ENCODE measurements at regions not wholly inside any gene's neighbourhood (a gene's known extent, or its start where the extent isn't known, plus 50 kb on each side); places are given as distances from the start of the nearest gene placed in this dataset.

DNA sequence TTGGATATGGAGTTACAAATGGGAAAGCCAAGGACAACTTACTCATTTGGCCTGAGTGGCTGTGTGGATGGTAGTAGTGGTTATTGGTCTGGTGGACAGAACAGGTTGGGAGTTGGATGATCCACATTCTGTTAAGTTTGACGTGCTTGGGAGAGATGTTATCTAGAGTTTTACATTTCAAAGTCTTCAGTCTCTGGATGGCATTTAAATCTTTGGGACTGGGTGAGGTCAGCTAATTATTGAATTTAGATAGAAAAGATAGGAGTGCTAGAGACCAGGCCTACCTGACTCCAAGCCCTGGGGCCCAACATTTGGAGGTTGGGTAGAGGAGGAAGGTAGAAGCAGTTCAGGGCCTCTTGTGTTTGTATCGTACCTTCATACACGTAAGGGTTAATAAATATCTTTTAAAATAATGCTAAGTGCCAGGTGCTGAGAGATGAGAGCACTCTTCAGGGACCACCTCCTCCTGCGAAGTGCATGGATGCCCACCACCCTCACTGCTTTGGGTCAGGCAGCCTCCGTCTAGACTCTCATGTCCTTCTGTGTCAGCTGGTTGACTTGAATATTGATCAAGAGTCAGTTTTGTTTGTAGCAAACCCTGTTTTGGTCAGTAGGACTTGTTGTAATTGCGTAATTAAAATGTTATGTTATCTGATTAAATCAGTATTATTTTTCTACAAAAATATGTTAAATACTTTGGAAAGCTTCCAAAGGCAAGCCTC is 460.4 kb upstream of the RGS6 start:
- no peak for DNase-seq

DNA sequence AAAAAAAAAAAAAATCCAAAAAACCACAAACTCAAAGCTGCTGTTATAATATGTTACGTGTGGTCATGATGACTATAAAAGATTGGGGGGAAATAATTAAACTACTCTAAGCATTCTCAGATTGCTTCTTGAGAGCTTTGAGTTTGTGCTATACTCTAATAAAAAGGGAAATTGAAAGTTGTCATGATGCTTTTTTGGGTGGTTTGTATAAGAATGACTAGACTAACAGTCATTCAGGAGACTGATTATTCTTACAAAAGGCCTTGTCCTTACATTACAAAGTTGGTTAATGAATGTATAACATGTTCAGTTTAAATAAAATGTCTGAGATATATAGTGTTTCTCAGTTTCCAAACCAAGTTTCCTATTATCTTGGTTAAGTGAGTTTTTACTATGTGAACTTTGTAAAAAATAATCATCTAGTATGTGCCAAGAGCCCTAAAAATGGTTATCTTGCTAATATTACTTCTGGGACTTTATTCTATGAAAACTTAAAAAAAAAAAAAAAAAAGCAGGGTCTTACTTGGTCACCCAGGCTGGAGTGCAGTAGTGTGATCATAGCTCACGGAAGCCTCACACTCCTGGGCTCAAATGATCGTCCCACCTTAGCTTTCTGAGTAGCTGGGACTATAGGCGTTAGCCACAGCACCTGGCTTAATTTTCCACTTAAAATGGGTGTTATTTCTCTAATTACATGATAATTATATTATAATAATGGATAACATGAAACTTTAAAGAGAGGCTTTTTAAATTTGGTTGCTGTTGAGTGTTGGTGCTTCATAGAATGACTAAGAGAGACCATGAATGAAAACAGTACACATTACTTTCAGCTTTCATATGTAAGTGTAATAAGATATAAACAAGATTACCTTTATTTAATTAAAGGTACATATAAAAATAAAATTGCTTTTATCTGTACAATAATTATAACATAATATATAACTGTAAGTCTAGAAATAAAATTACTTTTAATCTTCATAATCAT is 459.6 kb upstream of the RGS6 start:
- DNase-seq: peak; percentile 62

DNA sequence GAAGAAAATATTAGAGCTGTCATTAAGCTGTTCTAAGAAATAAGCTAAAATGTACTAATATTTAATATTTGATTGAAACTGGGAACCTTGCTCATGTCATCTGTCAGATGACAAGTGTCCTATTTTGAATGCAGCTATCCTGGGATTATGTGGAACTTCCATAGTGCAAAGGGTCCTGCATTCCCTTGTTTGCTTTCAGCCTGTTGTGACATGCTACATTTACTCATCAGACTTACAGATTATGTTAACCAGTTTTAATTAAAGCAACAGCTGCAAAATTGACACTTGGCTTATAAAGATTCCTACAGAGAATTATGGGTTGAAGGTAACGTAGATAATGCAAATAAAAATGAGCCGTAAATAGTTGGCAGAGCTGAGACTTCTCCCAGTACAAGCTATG is 458.4 kb upstream of the RGS6 start:
- DNase-seq: no peak

DNA sequence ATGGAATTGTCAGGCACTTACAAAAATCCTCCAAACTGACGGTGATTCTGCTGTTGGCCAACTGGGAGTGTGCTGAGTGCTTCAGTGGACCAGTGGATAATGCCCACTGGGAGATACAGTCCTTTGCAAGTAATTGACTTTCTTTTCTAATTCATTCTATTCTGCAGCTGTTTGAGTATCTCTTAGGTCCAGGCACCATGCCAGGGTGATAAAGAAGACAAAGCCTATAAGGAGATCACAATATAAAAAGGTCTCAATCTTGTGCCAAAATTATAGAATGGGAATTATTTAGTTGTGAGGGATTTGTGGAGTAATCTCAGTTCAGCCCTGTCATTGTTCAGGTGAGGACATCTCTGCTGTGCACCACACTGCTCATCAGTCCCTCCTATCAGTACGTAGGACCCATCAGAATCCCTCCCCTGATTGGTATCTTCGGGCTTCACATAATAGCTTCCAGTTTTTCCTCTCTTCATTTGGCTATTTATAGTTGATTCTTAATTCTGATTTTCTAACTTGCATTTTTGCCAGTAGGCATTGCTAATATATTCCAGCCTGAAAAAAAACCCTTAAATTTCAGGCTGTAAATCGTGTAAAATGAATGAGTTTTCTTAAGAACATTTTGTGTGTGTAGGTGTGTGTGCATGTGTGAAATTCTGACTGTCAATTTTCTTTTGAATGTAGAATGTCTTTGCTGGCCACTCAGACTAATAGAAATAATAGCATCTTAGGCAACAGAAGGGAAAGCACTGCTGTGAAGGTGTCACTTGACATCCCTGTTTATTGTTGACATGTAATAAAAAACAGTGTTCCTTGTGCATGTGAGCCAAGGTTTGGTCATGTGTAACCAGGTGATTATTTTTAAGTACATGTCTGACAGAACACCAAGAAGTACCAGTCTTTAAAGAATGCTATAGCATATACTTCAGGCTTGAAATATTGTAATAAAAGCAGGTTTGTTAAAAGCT is 457.6 kb upstream of the RGS6 start:
- DNase-seq: no peak

DNA sequence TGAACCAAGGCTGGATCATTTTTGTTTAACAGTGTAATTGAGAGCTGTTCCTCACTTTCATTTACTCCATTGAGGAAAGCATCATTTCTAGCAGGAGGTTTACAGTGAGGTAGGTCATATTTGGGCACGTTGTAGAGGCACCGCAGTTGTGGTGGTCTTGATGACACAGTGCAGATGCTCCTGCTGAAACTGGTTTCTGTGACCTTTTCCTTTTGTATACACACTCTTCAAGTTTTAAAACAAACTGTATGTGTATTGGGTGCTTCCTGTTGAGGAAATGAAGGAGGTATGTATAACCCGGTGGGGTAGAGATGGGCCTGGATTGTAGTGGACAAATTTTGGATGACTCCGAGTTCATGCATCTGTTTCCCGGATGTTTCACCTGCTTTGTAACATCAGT is 456.3 kb upstream of the RGS6 start:
- DNase-seq: no peak

DNA sequence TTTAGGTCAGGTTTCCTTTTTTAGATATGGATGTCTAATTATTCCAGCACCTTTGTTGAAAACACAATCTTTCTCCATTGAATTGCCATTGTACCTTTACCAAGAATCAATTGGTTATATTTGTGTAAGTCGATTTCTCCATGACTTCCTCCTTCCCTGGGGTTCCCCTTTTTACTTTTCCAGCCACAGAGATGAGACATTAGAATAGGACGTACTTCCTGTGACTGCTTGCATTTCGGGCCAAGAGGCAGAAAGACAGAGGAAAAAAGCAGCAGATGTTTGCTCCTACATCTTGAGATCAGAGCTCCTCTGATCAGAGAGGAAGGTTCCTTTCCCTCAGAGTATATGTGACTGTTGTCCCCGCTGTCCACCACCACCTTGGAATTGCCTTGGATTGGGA is 453.7 kb upstream of the RGS6 start:
- DNase-seq: peak; percentile 46

DNA sequence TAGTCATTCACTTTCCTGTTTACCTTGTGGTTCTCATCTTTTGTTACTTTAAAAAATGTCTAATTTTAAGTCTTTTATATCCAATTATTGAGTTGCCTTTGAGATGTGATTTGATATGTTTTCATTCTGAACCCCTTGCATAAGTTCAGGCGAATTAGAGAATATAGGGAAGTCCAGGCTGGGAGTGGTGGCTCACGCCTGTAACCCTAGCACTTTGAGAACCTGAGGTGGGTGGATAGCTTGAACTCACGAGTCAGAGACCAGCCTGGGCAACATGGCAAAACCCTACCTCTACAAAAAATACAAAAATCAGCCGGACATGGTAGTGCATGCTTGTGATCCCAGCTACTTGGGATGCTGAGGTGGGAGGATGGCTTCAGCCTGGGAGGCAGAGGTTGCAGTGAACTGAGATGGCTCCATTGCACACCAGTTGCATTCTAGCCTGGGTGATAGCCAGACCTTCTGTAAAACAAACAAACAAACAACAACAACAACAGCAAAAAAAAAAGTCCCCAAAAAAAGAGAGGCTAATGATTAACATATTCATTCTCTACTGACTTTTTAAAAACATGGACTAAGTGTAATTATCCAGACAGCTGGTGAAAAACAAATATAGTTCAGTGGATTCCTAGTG is 451.1 kb upstream of the RGS6 start:
- DNase-seq: no peak

DNA sequence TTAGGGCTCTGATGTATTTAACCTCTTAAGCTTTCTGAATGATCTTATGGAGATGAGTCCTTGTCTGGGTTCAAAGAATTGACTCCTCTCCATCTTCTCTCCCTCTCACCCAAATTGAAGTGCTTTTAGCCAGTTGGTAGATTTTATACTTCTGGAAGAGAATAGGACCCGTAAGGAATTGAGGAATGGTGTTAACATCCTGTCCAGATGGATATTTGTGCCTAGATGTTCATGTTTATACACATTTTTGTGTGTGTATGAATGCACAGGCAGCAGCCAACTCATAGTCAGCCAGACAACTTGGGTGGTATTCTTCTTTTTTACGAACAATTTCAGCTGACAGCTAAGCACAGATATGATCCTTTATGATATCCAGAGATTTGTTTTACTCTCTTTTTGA is 449.6 kb upstream of the RGS6 start:
- DNase-seq: no peak

DNA sequence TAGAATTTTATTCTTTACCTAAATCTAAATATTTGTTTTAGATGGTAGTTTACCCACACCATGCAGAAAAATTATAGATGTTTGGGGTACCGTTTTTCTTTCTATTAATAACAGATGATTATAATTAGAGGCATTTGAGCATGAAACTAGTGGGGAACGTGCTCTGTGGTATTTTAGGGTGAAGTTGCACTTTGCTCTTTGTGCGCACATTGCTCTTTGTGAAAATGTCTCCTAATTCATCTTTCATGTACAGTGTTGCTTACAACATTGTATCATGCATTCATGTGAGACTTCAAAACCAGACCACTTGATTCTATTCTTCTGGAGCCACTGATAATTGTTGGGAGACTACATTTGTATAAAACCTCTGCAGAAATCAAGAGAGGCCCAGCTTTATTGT is 449.1 kb upstream of the RGS6 start:
- DNase-seq: no peak

DNA sequence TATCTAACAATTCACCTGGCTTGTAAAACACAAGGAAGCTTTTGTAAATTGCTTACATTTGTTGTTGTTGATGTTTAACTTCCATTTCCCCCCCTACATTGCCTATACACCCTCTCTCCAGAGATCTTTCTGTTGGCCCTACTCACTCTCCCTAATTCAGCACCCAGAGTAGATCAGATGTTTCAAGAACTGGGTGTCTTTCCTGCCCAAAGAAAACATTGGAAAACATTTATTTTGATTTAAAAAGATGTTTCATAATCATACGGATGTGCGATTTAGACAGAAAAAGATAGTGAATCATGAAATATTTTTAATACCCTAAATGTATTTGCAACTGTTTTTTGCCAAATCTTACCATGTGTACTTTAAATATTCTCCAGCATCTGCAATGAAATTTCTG is 446.4 kb upstream of the RGS6 start:
- DNase-seq: no peak

DNA sequence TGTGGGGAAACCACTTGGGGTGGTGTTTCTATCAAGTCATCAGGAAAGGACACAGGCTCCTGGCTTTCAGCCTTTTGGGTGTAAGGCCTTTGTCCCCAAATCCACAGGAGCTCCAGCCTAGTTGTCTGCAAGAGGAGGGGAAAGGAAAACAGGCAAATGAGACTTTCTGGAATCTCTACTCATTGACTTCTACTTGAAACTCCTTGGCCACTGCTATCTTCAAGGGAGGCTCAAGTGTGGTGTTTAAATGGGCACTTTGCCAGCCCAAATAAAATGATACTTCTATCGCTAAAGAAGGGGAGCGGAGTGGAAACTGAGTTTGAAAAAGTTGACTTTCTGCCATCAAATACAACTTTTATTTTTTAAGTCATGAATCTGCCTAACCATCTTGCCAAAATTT is 445.9 kb upstream of the RGS6 start:
- no peak for DNase-seq

DNA sequence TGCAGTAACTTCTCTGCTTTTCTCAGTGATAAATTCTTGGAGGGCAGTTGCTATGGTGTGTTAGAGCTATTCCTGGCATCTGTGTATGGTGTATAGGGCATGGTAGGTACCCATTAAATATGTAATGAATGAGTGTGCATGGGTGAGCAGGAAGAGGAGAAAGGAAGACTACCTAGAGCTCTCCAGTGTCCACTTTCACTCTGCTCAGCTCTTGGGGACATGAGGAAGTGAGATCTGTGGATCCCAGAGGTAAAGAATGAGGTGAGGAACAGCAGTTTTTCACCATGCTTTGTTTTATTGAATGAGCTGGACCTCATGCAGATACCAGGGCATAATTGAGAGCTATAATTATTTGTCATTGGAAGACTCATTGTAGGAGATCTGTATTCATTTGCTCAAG is 444.8 kb upstream of the RGS6 start:
- no peak for DNase-seq

DNA sequence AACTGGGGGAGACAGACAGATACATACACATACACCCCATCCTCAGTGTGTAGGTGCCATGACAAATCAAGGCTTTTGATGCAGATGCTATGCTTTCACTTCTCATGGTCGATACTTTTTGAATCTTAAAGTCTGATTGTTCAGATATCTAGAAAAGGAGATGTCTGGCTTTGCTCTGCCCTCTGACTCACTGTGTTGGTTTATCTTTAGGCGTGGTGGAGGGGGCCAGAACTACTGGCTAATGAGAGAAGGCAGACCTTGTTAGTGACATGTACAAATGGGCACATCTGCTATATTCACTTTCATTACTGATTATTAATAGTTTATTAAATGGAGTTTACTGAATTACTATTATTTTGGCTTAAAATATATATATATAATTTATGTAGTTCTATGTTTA is 444.3 kb upstream of the RGS6 start:
- no peak for DNase-seq

DNA sequence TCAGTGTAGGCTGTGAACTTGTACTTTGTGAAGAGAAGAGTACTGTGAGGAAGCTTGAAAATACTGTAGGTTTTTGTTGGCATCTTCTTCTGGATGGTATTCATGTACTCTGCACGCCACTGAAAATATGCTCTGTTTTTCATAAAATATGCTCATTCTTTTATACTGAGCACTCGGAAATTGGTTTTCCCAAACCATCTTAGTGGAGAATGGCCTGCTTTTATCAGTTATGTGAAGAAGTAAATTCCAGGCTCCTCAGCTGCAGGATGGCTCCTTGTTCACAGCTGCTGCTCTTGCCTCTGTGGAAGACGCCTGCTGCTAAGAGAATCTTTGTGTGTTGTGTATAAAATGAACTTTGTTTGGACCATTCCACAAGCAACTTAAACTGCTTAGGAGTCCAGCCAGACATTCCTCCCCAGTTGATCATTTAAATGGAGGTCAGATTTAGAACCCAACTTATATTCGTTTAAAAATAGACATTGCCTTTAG is 443.5 kb upstream of the RGS6 start:
- no peak for DNase-seq

DNA sequence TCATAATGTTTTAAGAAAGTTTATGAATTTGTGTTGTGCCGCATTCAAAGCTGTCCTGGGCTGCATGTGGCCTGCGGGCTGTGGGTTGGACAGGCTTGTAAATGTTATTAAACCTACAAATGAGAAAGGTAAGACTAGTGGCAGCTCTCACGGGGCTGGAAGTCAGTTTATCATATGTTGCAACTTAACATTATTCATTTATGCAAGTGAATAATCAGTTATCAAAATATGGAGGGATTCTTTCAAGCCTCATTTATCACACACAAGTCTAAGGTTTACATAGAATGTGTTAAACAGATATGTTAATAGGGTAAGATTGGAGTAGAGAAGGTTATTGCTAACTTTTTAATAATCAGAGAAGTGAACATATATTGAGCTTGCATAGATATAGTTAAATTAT is 442.5 kb upstream of the RGS6 start:
- DNase-seq: no peak

DNA sequence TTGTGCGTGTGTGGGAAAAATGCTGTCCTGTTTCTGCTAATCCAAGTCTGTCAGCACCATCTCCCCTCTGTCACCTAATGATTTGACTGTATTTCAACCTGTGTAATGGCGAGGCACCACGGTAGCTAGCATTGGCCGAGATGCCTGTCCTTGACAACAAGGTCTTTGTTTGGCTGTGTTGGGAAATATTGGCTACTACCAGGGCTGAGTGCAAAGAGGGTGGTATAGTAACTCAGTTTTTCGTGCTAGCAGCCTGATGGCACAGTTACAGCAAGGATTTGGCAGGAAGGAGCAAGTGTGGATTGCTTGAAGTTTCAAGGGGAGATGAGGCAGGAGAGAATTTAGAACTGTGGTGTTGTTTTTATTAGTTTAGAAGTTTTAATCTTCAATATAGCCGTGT is 440.3 kb upstream of the RGS6 start:
- DNase-seq: no peak

DNA sequence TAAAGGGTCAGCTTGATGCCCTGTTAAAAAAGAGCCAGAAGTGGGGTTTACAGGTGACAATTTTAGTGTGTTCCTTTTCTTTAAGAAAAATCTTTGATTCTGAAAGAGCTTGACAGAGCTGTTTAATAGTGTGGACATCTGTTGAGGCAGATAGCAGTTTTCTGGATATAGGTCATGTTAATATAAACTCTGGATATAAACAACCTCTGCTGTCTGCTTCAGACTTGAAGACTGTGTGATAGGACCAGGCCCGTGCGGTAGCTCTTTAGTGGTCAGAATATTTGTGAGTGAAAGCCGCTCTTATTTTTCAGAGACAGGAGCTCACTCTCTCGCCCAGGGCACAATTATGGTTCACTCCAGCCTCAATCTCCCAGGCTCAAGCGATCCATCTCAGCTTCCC is 439.9 kb upstream of the RGS6 start:
- DNase-seq: no peak

DNA sequence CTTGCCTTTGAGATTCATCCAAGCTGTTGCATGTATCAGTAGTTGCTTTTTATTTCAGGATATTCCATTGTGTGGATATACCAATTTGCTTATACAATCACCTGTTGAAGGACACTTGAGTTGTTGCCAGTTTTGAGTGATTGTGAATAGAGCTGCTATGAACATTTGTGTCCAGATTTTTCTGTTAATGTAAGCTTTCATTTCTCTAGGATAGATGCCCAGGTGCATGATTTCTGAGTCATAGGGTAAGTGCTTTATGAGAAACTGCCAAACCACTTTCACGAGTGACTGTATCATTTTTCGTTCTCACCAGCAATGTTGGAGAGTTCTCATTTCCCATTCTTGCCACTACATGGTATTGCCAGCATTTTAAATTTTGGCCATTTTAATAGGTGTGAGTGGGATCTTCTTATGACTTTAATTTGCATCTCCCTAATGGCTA is 434.6 kb upstream of the RGS6 start:
- peak; percentile 79 for DNase-seq

DNA sequence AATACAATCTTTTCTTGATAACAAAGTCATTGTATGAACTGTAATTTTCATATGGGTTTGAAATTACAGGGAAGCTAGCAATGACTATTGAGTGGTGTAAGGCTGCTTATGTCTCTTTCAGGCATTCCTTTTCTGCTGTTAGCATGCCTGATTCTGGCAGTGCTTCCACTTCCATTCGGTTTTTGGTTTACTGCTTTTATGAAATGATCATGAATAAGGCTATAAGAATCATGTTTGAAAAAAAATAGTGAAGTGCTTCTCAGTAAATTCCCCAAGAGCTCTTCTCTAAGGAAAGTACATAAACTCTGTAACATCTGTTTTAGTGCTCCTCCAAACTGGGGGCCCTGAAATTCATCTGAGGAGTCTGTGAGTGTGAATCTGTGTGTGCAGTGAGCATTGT is 434.0 kb upstream of the RGS6 start:
- DNase-seq: no peak

DNA sequence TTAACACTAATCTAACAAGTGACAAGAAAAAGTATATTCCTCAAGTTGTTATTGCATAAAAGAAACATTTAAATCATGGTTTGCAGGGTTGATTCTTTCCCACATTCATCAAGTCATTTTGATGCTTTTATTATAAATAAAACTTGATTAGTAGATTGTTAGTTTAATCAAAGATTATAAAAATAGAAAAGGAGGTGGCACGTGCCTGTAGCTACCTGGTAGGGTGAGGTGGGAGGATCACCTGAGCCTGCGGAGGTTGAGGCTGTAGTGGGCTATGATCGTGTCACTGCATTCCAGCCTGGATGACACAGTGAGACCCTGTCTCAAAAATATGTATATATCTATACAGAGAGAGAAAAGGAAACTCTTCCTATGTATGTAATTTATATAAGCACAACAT is 433.2 kb upstream of the RGS6 start:
- no peak for DNase-seq

DNA sequence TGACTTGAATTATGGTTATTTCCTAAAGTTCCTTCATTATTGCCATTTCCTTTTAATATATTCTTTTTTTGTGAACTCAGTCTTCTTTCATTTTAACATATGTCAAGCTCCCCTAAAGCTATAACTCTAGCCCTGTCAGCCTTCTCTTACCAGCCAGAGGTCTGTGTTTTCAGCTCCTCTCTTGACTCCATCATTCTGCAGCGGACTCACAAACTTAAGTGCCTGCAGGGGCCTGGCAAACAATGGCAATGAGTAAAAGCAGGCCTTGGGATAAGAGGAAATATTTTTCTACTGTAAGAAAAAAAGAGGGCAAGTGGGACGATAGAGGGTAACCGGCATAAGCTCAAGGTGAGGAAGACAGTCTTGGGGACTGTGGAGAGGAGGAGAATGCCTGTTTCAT is 424.5 kb upstream of the RGS6 start:
- DNase-seq: no peak

DNA sequence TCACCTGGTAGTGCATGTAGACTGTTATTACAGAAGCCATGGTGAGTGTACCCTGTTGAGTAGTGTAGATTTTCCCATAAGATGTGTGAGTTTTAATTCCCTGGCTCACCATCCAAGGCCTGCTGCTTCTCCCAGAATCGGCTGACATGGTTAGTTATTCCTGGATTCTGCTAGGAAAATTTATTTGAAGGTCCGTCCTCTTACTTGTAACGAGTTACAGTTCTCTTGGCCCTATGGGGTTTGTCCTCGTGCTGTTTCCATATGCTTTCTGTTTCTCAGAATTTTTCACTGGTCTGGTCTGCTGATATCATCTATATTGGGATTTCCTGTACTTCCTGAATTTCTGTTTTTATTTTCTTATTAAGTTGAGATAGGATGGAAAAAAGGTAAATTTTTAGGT is 423.3 kb upstream of the RGS6 start:
- DNase-seq: no peak

Data from activated CD4-positive, alpha-beta T cell treated with anti-CD3 and anti-CD28 coated beads, Interleukin-2, amount 50 U/mL, for 16 hours (primary cell).